SK-N-MC (cell line): ENCODE measurements at regions not wholly inside any gene's neighbourhood (a gene's known extent, or its start where the extent isn't known, plus 50 kb on each side); places are given as distances from the start of the nearest gene placed in this dataset.

Source experiments
- EZH2 ChIP-seq: fragments of 200-600 bp; sonication (generic); IDR thresholded peaks from one replicate; pipeline ENCODE4 v1.6.1; 2017; ENCODE audit warnings: antibody characterized with exemption
- FOXP2 ChIP-seq: optimal IDR thresholded peaks from 2 replicates; pipeline ENCODE3; 2011; ENCODE audit warnings: mild to moderate bottlenecking, moderate library complexity; ENCODE audit not compliant: insufficient read depth; ENCODE audit errors: extremely low read length, control extremely low read depth

DNA sequence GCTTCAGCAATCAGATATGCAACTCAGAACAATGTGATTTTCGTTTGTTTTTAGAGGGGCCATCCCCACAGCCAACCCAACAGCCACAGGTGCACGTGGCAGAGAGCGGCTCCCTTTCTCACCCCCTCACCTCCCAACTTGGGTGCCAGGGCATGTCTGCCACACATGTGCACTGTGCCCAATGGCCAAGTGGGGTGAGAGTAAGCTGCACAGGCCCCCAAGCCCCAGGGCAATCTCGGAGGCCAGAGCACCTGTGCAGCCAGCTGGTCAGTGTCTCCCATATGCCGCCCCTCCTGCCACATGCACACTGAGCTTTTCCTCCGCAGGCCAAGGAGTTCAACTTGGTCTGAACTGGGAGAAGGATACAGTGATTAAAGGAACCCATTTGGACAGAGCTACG lies 1130.2 kb downstream of the DSC3 start:
- TF ChIP-seq EZH2 (no peak), FOXP2 (no peak)
